Keratinocyte (primary cell): ENCODE measurements at regions not wholly inside any gene's neighbourhood (a gene's known extent, or its start where the extent isn't known, plus 50 kb on each side); places are given as distances from the start of the nearest gene placed in this dataset.
A peak's percentile ranks its signal among the peaks of the same experiment; 100 is the strongest.

Experiments
- CTCF ChIP-seq, 3 experiments: IDR thresholded peaks in 1 of 3; conservative IDR thresholded peaks in 1 of 3; optimal IDR thresholded peaks in 1 of 3; 2 replicates in 2 of 3; 3 replicates in 1 of 3; pipeline versions ENCODE3 to v1.5.1; 2011; ENCODE audit warnings: low read length in 3 of 3, mild to moderate bottlenecking in 3 of 3, moderate library complexity in 2 of 3, control low read depth in 1 of 3, inconsistent platforms in 1 of 3; ENCODE audit not compliant: insufficient read depth in 2 of 3; ENCODE audit errors: extremely low read depth in 1 of 3
- EZH2 ChIP-seq: IDR thresholded peaks from one replicate; pipeline ENCODE4 v1.6.1; 2012; ENCODE audit warnings: inconsistent platforms, mild to moderate bottlenecking, low read length, moderate library complexity

- no peak for TF ChIP-seq EZH2
- TF ChIP-seq CTCF (optimal IDR thresholded peaks at IDR 0.05 in 1 of 3, IDR thresholded peaks at IDR 0.05 in 1 of 3, conservative IDR thresholded peaks at IDR 0.05 in 1 of 3; ENCODE audit: extremely low read depth in 1 of 3, insufficient read depth in 2 of 3, low read length in 3 of 3) = peak in 1 of 3 experiments; percentile 3
These were observed 121.0 kb downstream of the QRSL1 start for GRCh38 chr6:106750142-106750918.
